Stomach (tissue), 4 donors: ENCODE measurements at regions not wholly inside any gene's neighbourhood (a gene's known extent, or its start where the extent isn't known, plus 50 kb on each side); places are given as distances from the start of the nearest gene placed in this dataset.

Source experiments
- POLR2AphosphoS5 ChIP-seq, 3 donors: sonication (generic); formaldehyde crosslinking; IDR thresholded peaks; one replicate each; pipeline ENCODE4 v1.6.1; 2016; ENCODE audit warnings: antibody characterized with exemption in 3 of 3
- TF ChIP-seq, protein P1 (sequence below), 7 experiments: fragments of 450-650 bp in 4 of 7; fragments of 200-600 bp in 3 of 7; sonication (generic) in 3 of 7; IDR thresholded peaks; one replicate each; pipeline ENCODE4 v1.5.1; 2016 to 2019; ENCODE audit warnings: antibody characterized with exemption in 7 of 7, control low read depth in 2 of 7, mild to moderate bottlenecking in 1 of 7

DNA sequence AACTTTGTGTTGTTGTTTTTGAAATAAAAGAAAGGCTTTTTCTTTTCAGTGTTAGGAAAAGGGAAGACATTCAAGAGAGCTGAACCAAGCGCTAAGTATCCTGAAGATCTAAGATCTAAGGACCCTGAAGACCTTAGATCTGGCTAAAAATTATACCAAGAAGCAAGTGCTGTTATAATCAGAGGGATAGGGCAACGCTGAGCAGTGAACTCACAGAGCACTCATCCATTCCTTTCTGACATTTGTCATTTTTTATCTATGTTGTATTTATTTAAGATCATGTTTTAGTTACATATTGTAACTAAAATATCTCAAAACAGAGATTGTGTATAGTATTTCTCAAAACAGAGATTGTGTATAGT lies 60.5 kb upstream of the FAM216B start:
- TF ChIP-seq, protein P1, sequence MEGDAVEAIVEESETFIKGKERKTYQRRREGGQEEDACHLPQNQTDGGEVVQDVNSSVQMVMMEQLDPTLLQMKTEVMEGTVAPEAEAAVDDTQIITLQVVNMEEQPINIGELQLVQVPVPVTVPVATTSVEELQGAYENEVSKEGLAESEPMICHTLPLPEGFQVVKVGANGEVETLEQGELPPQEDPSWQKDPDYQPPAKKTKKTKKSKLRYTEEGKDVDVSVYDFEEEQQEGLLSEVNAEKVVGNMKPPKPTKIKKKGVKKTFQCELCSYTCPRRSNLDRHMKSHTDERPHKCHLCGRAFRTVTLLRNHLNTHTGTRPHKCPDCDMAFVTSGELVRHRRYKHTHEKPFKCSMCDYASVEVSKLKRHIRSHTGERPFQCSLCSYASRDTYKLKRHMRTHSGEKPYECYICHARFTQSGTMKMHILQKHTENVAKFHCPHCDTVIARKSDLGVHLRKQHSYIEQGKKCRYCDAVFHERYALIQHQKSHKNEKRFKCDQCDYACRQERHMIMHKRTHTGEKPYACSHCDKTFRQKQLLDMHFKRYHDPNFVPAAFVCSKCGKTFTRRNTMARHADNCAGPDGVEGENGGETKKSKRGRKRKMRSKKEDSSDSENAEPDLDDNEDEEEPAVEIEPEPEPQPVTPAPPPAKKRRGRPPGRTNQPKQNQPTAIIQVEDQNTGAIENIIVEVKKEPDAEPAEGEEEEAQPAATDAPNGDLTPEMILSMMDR (IDR thresholded peaks at IDR 0.05), result no peak
- TF ChIP-seq POLR2AphosphoS5 (IDR thresholded peaks at IDR 0.05), result no peak
